Tibial nerve (tissue), 4 donors: ENCODE measurements at regions not wholly inside any gene's neighbourhood (a gene's known extent, or its start where the extent isn't known, plus 50 kb on each side); places are given as distances from the start of the nearest gene placed in this dataset.

Experiments used
- DNase-seq, 2 donors: peaks; one replicate each; pipeline ENCODE4 v3.0.0-alpha.2; 2019; ENCODE audit warnings: low spot score in 2 of 2
- H3K27ac ChIP-seq, 4 donors: fragments of 200-600 bp; sonication (generic) in 3 of 4; one replicate each; pipeline ENCODE4 v1.5.1; 2017 to 2019; ENCODE audit warnings: mild to moderate bottlenecking in 1 of 4
- H3K27me3 ChIP-seq, 2 donors: fragments of 200-600 bp; sonication (generic) in 1 of 2; one replicate each; pipeline versions ENCODE4 v1.5.1 to v1.6.0; 2017 to 2019
- H3K36me3 ChIP-seq, 3 donors: fragments of 200-600 bp; sonication (generic); one replicate each; pipeline ENCODE4 v1.5.1; 2018 to 2019
- H3K4me1 ChIP-seq, 4 donors: fragments of 200-600 bp; sonication (generic) in 3 of 4; one replicate each; pipeline ENCODE4 v1.5.1; 2017 to 2019
- H3K4me3 ChIP-seq, 4 donors: fragments of 200-600 bp; sonication (generic) in 3 of 4; one replicate each; pipeline ENCODE4 v1.5.1; 2017 to 2019; ENCODE audit warnings: mild to moderate bottlenecking in 1 of 4, moderate library complexity in 1 of 4
- H3K9me3 ChIP-seq, 4 donors: fragments of 200-600 bp; sonication (generic) in 3 of 4; one replicate each; pipeline ENCODE4 v1.5.1; 2017 to 2019
- CTCF ChIP-seq, 5 experiments: fragments of 200-600 bp in 3 of 5; fragments of 450-650 bp in 2 of 5; sonication (generic) in 3 of 5; IDR thresholded peaks; one replicate each; pipeline ENCODE4 v1.5.1; 2016 to 2019; ENCODE audit warnings: antibody characterized with exemption in 5 of 5, mild to moderate bottlenecking in 3 of 5, moderate library complexity in 2 of 5
- EP300 ChIP-seq, 2 donors: sonication (generic); formaldehyde crosslinking; IDR thresholded peaks; one replicate each; pipeline ENCODE4 v1.6.1; 2017; ENCODE audit warnings: antibody characterized with exemption in 2 of 2, mild to moderate bottlenecking in 1 of 2
- POLR2A ChIP-seq, 2 donors: fragments of 450-650 bp; IDR thresholded peaks; one replicate each; pipeline ENCODE4 v1.6.1; 2017; ENCODE audit warnings: antibody characterized with exemption in 2 of 2, mild to moderate bottlenecking in 2 of 2, moderate library complexity in 2 of 2
- WGBS, 2 donors: methylation state at CpG; one replicate each; pipeline ENCODE4 v1.1.5; 2018; 5-methylcytosine and 5-hydroxymethylcytosine counted together

- Histone ChIP-seq H3K36me3 (no peaks in the 10 kb centered on the region), H3K4me3 (no peak overlapping the region), H3K27me3 (peaks cover 0 to 51% of the 10 kb centered on the region in 2 donors), H3K9me3 (no peaks in the 10 kb centered on the region), H3K4me1 (no peaks in the 10 kb centered on the region), H3K27ac (no peak overlapping the region)
- DNase-seq, result no peak
- WGBS, 2 donors, result 32 to 43% methylated on average over 5 to 11 of the region's 12 CpGs
- TF ChIP-seq POLR2A (IDR thresholded peaks at IDR 0.05) (no peak), CTCF (IDR thresholded peaks at IDR 0.05) (no peak), EP300 (IDR thresholded peaks at IDR 0.05) (no peak)
Measured at GRCh38 chr1:2863648-2863963, 62.1 kb upstream of the TTC34 start.

GRCh38 chr1:2864203-2864905 is 62.9 kb upstream of the TTC34 start:
- 63 to 75% methylated on average over 3 to 23 of the region's 29 CpGs for WGBS, 2 donors
- TF ChIP-seq EP300 (IDR thresholded peaks at IDR 0.05), result no peak
- TF ChIP-seq POLR2A (IDR thresholded peaks at IDR 0.05), result no peak
- TF ChIP-seq CTCF (IDR thresholded peaks at IDR 0.05), result no peak
- DNase-seq, result no peak
- Histone ChIP-seq H3K4me3 (no peak overlapping the region), H3K9me3 (no peaks in the 10 kb centered on the region), H3K27me3 (peaks cover 0 to 51% of the 10 kb centered on the region in 2 donors), H3K4me1 (no peaks in the 10 kb centered on the region), H3K27ac (no peak overlapping the region), H3K36me3 (no peaks in the 10 kb centered on the region)

GRCh38 chr1:2865000-2865399 is 63.5 kb upstream of the TTC34 start:
- TF ChIP-seq CTCF (IDR thresholded peaks at IDR 0.05), result no peak
- TF ChIP-seq EP300 (IDR thresholded peaks at IDR 0.05), result no peak
- TF ChIP-seq POLR2A (IDR thresholded peaks at IDR 0.05), result no peak
- WGBS, 2 donors, result 85 to 93% methylated on average over 8 to 9 of the region's 9 CpGs
- peaks cover 0 to 51% of the 10 kb centered on the region in 2 donors for H3K27me3 ChIP-seq

GRCh38 chr1:2865571-2866421 is 64.3 kb upstream of the TTC34 start:
- no peak for TF ChIP-seq CTCF (IDR thresholded peaks at IDR 0.05)
- no peak for TF ChIP-seq POLR2A (IDR thresholded peaks at IDR 0.05)
- TF ChIP-seq EP300 (IDR thresholded peaks at IDR 0.05), result no peak
- WGBS, 2 donors, result 75 to 76% methylated on average over 17 to 22 of the region's 28 CpGs
- no peak overlapping the region for H3K4me3 ChIP-seq
- H3K27ac ChIP-seq, result no peak overlapping the region
- no peak for DNase-seq
- peaks cover 0 to 12% (median under 1%) of the 10 kb centered on the region in 4 donors for H3K9me3 ChIP-seq
- no peaks in the 10 kb centered on the region for H3K4me1 ChIP-seq
- peaks cover 0 to 51% of the 10 kb centered on the region in 2 donors for H3K27me3 ChIP-seq
- H3K36me3 ChIP-seq, result no peaks in the 10 kb centered on the region

More at GRCh38 chr1:2865000-2865399, 63.5 kb upstream of the TTC34 start:
- Histone ChIP-seq H3K27ac (no peak overlapping the region), H3K9me3 (peaks cover 0 to 4% (median 0%) of the 10 kb centered on the region in 4 donors), H3K4me3 (no peak overlapping the region), H3K4me1 (no peaks in the 10 kb centered on the region), H3K36me3 (no peaks in the 10 kb centered on the region)
- no peak for DNase-seq
